DOHH2 (cell line): ENCODE measurements at regions not wholly inside any gene's neighbourhood (a gene's known extent, or its start where the extent isn't known, plus 50 kb on each side); places are given as distances from the start of the nearest gene placed in this dataset.

Source experiments
- CTCF ChIP-seq: fragments of 200-600 bp; sonication (generic); IDR thresholded peaks from one replicate; pipeline ENCODE4 v1.5.1; 2014; ENCODE audit warnings: antibody characterized with exemption, mild to moderate bottlenecking, low read depth, low read length; ENCODE audit not compliant: poor library complexity, severe bottlenecking
- EZH2phosphoT487 ChIP-seq: fragments of 200-600 bp; sonication (generic); IDR thresholded peaks from 2 replicates; pipeline ENCODE4 v1.6.1; 2017; ENCODE audit warnings: borderline replicate concordance, mild to moderate bottlenecking, antibody characterized with exemption, low read length, moderate library complexity, mixed read lengths

GRCh38 chr20:57983082-57983481 is 245.4 kb downstream of the ANKRD60 start:
- no peak for TF ChIP-seq CTCF
- TF ChIP-seq EZH2phosphoT487: no peak
